ENCODE measurements at regions not wholly inside any gene's neighbourhood (a gene's known extent, or its start where the extent isn't known, plus 50 kb on each side); places are given as distances from the start of the nearest gene placed in this dataset.

- no peak for TF ChIP-seq EZH2phosphoT487 (IDR thresholded peaks at IDR 0.05; ENCODE audit: insufficient read depth, low read depth)
- TF ChIP-seq EZH2 (IDR thresholded peaks at IDR 0.05; ENCODE audit: insufficient read depth, poor library complexity, severe bottlenecking) = no peak
Measured at GRCh38 chr18:43422518-43422917, 145.2 kb upstream of the SYT4 start.
